OCI-LY1 (cell line): ENCODE measurements at regions not wholly inside any gene's neighbourhood (a gene's known extent, or its start where the extent isn't known, plus 50 kb on each side); places are given as distances from the start of the nearest gene placed in this dataset.
A peak's percentile ranks its signal among the peaks of the same experiment; 100 is the strongest.
"Not testable (repeated sequence)": the region's sequence is repeated elsewhere in the genome, so short reads cannot be mapped to it uniquely, and the experiment has no call there.

Source experiments
- H2AFZ ChIP-seq: fragments of 200-600 bp; sonication (generic), shearing (Covaris generic); 2 replicates; pipeline ENCODE4 v1.6.0; 2014; ENCODE audit warnings: antibody characterized with exemption, mild to moderate bottlenecking, low read length
- H3F3A ChIP-seq: fragments of 200-600 bp; sonication (generic), shearing (Covaris generic); 2 replicates; pipeline ENCODE4 v1.6.0; 2014; ENCODE audit warnings: mild to moderate bottlenecking, antibody characterized with exemption, low read length, moderate library complexity; ENCODE audit not compliant: insufficient read depth
- H3K27ac ChIP-seq: fragments of 200-600 bp; sonication (generic); 2 replicates; pipeline ENCODE4 v1.5.1; 2014; ENCODE audit warnings: low read length, mixed run types, mild to moderate bottlenecking, low read depth; ENCODE audit not compliant: poor library complexity, severe bottlenecking
- H3K27me3 ChIP-seq: fragments of 200-600 bp; sonication (generic); 2 replicates; pipeline ENCODE4 v1.6.0; 2014; ENCODE audit warnings: antibody characterized with exemption, mild to moderate bottlenecking, low read length, moderate library complexity; ENCODE audit not compliant: insufficient read depth
- H3K36me3 ChIP-seq: fragments of 200-600 bp; sonication (generic); 2 replicates; pipeline ENCODE4 v1.6.1; 2014; ENCODE audit warnings: mild to moderate bottlenecking, antibody characterized with exemption, low read length, moderate library complexity, mixed read lengths; ENCODE audit not compliant: insufficient read depth
- H3K4me1 ChIP-seq: fragments of 200-600 bp; sonication (generic); 2 replicates; pipeline ENCODE4 v1.5.1; 2014; ENCODE audit warnings: mild to moderate bottlenecking, low read length, moderate library complexity; ENCODE audit not compliant: insufficient read depth, severe bottlenecking
- H3K4me2 ChIP-seq: fragments of 200-600 bp; sonication (generic), shearing (Covaris generic); 2 replicates; pipeline ENCODE4 v1.6.1; 2014; ENCODE audit warnings: low read length
- H3K4me3 ChIP-seq: fragments of 200-600 bp; sonication (generic); 2 replicates; pipeline ENCODE4 v1.5.1; 2014; ENCODE audit warnings: low read length, low read depth, mild to moderate bottlenecking, mixed read lengths; ENCODE audit not compliant: poor library complexity, severe bottlenecking
- H3K79me2 ChIP-seq: fragments of 200-600 bp; shearing (Covaris generic); 2 replicates; pipeline ENCODE4 v1.6.1; 2016; ENCODE audit warnings: mixed run types, low read length, mixed read lengths; ENCODE audit not compliant: insufficient read depth
- H3K9ac ChIP-seq: fragments of 200-600 bp; sonication (generic), shearing (Covaris generic); 2 replicates; pipeline ENCODE4 v1.6.1; 2014; ENCODE audit warnings: mild to moderate bottlenecking, low read length, mixed read lengths
- H3K9me2 ChIP-seq: fragments of 200-600 bp; sonication (generic), shearing (Covaris generic); 2 replicates; pipeline ENCODE4 v1.6.1; 2014; ENCODE audit warnings: low read depth, mild to moderate bottlenecking, low read length, mixed read lengths
- H3K9me3 ChIP-seq: fragments of 200-600 bp; shearing (Covaris generic); 2 replicates; pipeline ENCODE4 v1.6.1; 2014; ENCODE audit warnings: low read length, mixed read lengths
- H4K20me1 ChIP-seq: fragments of 200-600 bp; sonication (generic), shearing (Covaris generic); 2 replicates; pipeline ENCODE4 v1.6.0; 2016; ENCODE audit warnings: mild to moderate bottlenecking, low read length; ENCODE audit not compliant: insufficient read depth
- EZH2 ChIP-seq: fragments of 200-600 bp; sonication (generic), shearing (Covaris generic); IDR thresholded peaks from 2 replicates; pipeline ENCODE4 v1.8.0; 2017; ENCODE audit warnings: borderline replicate concordance, mixed run types, mild to moderate bottlenecking, antibody characterized with exemption, low read length, moderate library complexity, mixed read lengths
- TF ChIP-seq, protein P1 (sequence below): fragments of 200-600 bp; sonication (generic), shearing (Covaris generic); IDR thresholded peaks from 2 replicates; pipeline ENCODE4 v1.5.1; 2017; ENCODE audit warnings: mild to moderate bottlenecking, antibody characterized with exemption, low read length, moderate library complexity, mixed read lengths

- H3K27ac ChIP-seq = no peak overlapping the region
- no peaks in the 10 kb centered on the region for H3K9me3 ChIP-seq
- H3K4me2 ChIP-seq = no peak overlapping the region
- H3K9me2 ChIP-seq = no peaks in the 10 kb centered on the region
- no peaks in the 10 kb centered on the region for H3K79me2 ChIP-seq
- peaks cover 55% of the 10 kb centered on the region for H3K36me3 ChIP-seq
- no peak overlapping the region for H3K9ac ChIP-seq
- no peaks in the 10 kb centered on the region for H3K27me3 ChIP-seq
- no peak for TF ChIP-seq EZH2
- TF ChIP-seq, protein P1, sequence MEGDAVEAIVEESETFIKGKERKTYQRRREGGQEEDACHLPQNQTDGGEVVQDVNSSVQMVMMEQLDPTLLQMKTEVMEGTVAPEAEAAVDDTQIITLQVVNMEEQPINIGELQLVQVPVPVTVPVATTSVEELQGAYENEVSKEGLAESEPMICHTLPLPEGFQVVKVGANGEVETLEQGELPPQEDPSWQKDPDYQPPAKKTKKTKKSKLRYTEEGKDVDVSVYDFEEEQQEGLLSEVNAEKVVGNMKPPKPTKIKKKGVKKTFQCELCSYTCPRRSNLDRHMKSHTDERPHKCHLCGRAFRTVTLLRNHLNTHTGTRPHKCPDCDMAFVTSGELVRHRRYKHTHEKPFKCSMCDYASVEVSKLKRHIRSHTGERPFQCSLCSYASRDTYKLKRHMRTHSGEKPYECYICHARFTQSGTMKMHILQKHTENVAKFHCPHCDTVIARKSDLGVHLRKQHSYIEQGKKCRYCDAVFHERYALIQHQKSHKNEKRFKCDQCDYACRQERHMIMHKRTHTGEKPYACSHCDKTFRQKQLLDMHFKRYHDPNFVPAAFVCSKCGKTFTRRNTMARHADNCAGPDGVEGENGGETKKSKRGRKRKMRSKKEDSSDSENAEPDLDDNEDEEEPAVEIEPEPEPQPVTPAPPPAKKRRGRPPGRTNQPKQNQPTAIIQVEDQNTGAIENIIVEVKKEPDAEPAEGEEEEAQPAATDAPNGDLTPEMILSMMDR = no peak
- no peaks in the 10 kb centered on the region for H4K20me1 ChIP-seq
- H3K4me3 ChIP-seq = no peak overlapping the region
- H3F3A ChIP-seq = no peaks in the 10 kb centered on the region; the same call in 1 of the 2 replicates
- H3K4me1 ChIP-seq = no peaks in the 10 kb centered on the region
- no peak overlapping the region for H2AFZ ChIP-seq
These were observed 72.0 kb downstream of the VPREB1 start for GRCh38 chr22:22316589-22316988.

- Histone ChIP-seq H3K27me3 (no peaks in the 10 kb centered on the region), H3K9ac (no peak overlapping the region), H3K4me2 (no peak overlapping the region), H4K20me1 (no peaks in the 10 kb centered on the region), H3K4me1 (no peaks in the 10 kb centered on the region), H3K9me3 (no peaks in the 10 kb centered on the region), H2AFZ (no peak overlapping the region), H3K27ac (no peak overlapping the region), H3K9me2 (no peaks in the 10 kb centered on the region), H3K79me2 (no peaks in the 10 kb centered on the region), H3K36me3 (peaks cover 58% of the 10 kb centered on the region), H3K4me3 (no peak overlapping the region), H3F3A (no peaks in the 10 kb centered on the region; the same call in 1 of the 2 replicates)
- no peak for TF ChIP-seq EZH2
- TF ChIP-seq, protein P1 = no peak
These were observed 74.3 kb downstream of the VPREB1 start for GRCh38 chr22:22318723-22319465.

DNA sequence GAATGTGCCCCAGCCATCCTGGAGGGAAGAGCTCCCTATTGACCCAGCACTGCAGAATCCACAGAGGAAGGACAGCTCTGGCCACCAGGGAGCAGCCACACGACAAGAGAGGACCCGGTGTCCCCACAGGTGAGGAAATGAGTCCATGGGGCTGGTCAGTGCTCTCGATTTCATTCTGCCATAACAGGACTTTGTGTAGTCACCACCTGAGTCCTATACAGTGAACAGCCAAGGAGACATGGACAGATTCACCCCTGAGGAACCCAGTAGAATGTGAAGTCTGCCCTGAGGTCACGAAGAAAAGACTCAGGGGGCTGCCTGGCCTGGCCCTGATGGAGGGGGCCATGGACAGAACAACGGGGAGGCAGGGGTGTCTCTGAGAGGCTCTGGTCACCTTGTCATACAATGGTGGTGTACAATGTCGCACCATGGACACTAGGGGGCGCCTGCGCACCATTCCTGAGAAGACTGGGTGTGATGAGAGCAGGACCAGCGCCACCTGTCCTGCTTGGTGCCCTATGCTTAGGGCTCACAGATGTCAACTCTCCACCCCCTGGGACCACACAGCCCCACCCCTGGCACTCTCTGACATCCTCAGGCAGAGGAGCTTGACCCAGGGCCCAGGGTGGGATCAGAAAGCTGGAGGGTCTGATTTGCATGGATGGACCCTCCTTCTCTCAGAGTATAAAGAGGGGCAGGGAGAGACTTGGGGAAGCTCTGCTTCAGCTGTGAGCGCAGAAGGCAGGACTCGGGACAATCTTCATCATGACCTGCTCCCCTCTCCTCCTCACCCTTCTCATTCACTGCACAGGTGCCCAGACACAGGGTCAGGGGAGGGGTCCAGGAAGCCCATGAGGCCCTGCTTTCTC is 77.4 kb downstream of the VPREB1 start:
- H3K4me3 ChIP-seq, H3K9ac ChIP-seq, H3K79me2 ChIP-seq, H3F3A ChIP-seq, H4K20me1 ChIP-seq, H3K4me2 ChIP-seq, H3K27ac ChIP-seq, H3K4me1 ChIP-seq, H3K9me2 ChIP-seq, H2AFZ ChIP-seq, H3K9me3 ChIP-seq, H3K27me3 ChIP-seq: not testable (repeated sequence)
- TF ChIP-seq, protein P1 = peak; percentile 81
- peaks cover 37% of the 10 kb centered on the region for H3K36me3 ChIP-seq
